ENCODE measurements at regions not wholly inside any gene's neighbourhood (a gene's known extent, or its start where the extent isn't known, plus 50 kb on each side); places are given as distances from the start of the nearest gene placed in this dataset.

DNA sequence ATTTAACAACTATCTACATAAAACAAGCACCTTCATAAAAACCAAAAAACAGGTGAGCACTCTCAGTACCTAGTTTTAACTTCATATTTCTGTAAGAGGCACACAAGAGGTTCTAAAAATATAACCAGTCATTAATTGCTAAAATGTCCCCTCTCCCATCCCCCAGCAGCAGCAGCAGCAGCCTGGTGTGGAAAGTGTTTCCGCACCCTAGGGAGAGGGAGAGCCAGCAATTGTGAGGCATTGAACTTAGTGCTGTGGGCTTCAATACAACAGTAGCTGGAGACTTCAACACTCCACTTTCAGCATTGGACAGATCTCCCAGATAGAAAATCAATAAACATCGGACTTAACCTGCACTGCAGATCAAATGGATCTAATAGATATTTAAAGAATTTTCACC lies 1158.5 kb downstream of the JRKL start:
- ChIA-PET CTCF (no interaction called here), POLR2A (interaction anchor here (0.6 kb wide), 1 partner anchor 496 kb away, joined by 3 read pairs; no protein-coding TSS in a partner anchor), RAD21 (ENCODE audit: unreplicated experiment) (no interaction called here), SMC1A (ENCODE audit: uncharacterized antibody, unreplicated experiment) (no interaction called here)
- Histone ChIP-seq H3K27me3 (replicated peaks in 1 of 2; ENCODE audit: control insufficient read depth in 2 of 2, insufficient read depth in 2 of 2, low read length in 1 of 2) (no peaks in the 10 kb centered on the region), H2AFZ (ENCODE audit: control insufficient read depth, low read depth, low read length) (no peak overlapping the region), H3K4me3 (no peak overlapping the region), H3K4me1 (ENCODE audit: control insufficient read depth, insufficient read depth, low read length) (no peaks in the 10 kb centered on the region), H3K79me2 (ENCODE audit: control insufficient read depth, insufficient read depth, low read length) (no peaks in the 10 kb centered on the region), H3K9ac (ENCODE audit: control insufficient read depth, insufficient read depth, low read length) (no peak overlapping the region), H3K4me2 (ENCODE audit: control insufficient read depth, insufficient read depth) (no peak overlapping the region), H3K27ac (ENCODE audit: control insufficient read depth, insufficient read depth) (no peak overlapping the region), H4K20me1 (ENCODE audit: control insufficient read depth, insufficient read depth) (no peaks in the 10 kb centered on the region), H3K9me3 (replicated peaks; ENCODE audit: control insufficient read depth, insufficient read depth, low read length) (no peaks in the 10 kb centered on the region), H3K36me3 (ENCODE audit: control insufficient read depth in 2 of 2, insufficient read depth in 2 of 2, low read length in 1 of 2) (no peaks in the 10 kb centered on the region)
- WGBS (ENCODE audit: insufficient coverage, insufficient replicate concordance, low lambda C conversion rate, missing lambda C conversion rate), result 60% methylated on average over 2 of the region's 2 CpGs
- BruUV-seq (replicated peaks), result no TSS peak
- FAIRE-seq, result no peak
- no peak for TF ChIP-seq MTA2 (IDR thresholded peaks at IDR 0.05; ENCODE audit: low read depth)
- no peak for TF ChIP-seq NR2F1 (conservative IDR thresholded peaks at IDR 0.05)
- intact Hi-C loops (cut with micrococcal nuclease; ENCODE audit: unreplicated experiment) (no loop called here), in situ Hi-C loops (cut with MboI) (no loop called here)
- no peak for ATAC-seq
- DNase-seq (ENCODE audit: low read depth, low spot score), result no peak

DNA sequence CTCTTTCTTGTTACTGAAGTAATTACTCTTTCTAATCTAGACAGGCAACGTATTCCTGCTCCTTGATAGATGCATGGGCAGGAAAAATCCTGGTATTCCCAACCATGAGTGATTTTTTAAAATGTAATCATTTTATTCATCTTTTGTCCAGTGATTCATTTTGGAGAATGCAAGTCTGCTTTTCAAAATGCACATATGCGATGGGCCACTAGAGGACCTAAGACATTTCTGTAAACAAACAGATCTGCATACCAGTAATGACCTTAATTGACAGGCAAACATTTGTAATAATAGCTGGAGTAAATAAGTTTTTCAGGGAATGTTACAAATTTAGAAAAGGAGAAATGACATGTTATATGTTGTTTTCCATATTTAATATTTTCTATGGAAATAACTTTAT lies 1167.6 kb downstream of the JRKL start:
- Histone ChIP-seq H3K27ac (ENCODE audit: control insufficient read depth, insufficient read depth) (no peak overlapping the region), H3K9ac (ENCODE audit: control insufficient read depth, insufficient read depth, low read length) (no peak overlapping the region), H3K9me3 (replicated peaks; ENCODE audit: control insufficient read depth, insufficient read depth, low read length) (no peaks in the 10 kb centered on the region), H4K20me1 (ENCODE audit: control insufficient read depth, insufficient read depth) (no peaks in the 10 kb centered on the region), H3K4me3 (no peak overlapping the region), H3K4me1 (ENCODE audit: control insufficient read depth, insufficient read depth, low read length) (no peaks in the 10 kb centered on the region), H3K79me2 (ENCODE audit: control insufficient read depth, insufficient read depth, low read length) (no peaks in the 10 kb centered on the region), H3K36me3 (ENCODE audit: control insufficient read depth in 2 of 2, insufficient read depth in 2 of 2, low read length in 1 of 2) (no peaks in the 10 kb centered on the region), H3K4me2 (ENCODE audit: control insufficient read depth, insufficient read depth) (no peak overlapping the region), H2AFZ (ENCODE audit: control insufficient read depth, low read depth, low read length) (no peak overlapping the region), H3K27me3 (replicated peaks in 1 of 2; ENCODE audit: control insufficient read depth in 2 of 2, insufficient read depth in 2 of 2, low read length in 1 of 2) (no peaks in the 10 kb centered on the region)
- no peak for FAIRE-seq
- no peak for ATAC-seq
- POLR2A ChIA-PET, result no interaction called here
- in situ Hi-C loops (cut with MboI), result no loop called here
- BruUV-seq (replicated peaks), result no TSS peak
- intact Hi-C loops (cut with micrococcal nuclease; ENCODE audit: unreplicated experiment), result no loop called here
- DNase-seq (ENCODE audit: low read depth, low spot score), result no peak
- RAD21 ChIA-PET (ENCODE audit: unreplicated experiment), result no interaction called here
- WGBS (ENCODE audit: insufficient coverage, insufficient replicate concordance, low lambda C conversion rate, missing lambda C conversion rate), result 17% methylated on average over 2 of the region's 2 CpGs
- SMC1A ChIA-PET (ENCODE audit: uncharacterized antibody, unreplicated experiment), result no interaction called here
- CTCF ChIA-PET, result no interaction called here
- TF ChIP-seq E4F1 (IDR thresholded peaks at IDR 0.05; ENCODE audit: borderline replicate concordance, partially characterized antibody) (no peak), ZBTB11 (CRISPR knock-in tag; IDR thresholded peaks at IDR 0.05) (no peak), ZBED1 (IDR thresholded peaks at IDR 0.05; ENCODE audit: borderline replicate concordance) (no peak), SREBF2 (IDR thresholded peaks at IDR 0.05; ENCODE audit: low read length) (no peak), EED (IDR thresholded peaks at IDR 0.05; ENCODE audit: low read depth) (no peak), IRF3 (IDR thresholded peaks at IDR 0.05) (no peak)
- TF ChIP-seq, protein P1, sequence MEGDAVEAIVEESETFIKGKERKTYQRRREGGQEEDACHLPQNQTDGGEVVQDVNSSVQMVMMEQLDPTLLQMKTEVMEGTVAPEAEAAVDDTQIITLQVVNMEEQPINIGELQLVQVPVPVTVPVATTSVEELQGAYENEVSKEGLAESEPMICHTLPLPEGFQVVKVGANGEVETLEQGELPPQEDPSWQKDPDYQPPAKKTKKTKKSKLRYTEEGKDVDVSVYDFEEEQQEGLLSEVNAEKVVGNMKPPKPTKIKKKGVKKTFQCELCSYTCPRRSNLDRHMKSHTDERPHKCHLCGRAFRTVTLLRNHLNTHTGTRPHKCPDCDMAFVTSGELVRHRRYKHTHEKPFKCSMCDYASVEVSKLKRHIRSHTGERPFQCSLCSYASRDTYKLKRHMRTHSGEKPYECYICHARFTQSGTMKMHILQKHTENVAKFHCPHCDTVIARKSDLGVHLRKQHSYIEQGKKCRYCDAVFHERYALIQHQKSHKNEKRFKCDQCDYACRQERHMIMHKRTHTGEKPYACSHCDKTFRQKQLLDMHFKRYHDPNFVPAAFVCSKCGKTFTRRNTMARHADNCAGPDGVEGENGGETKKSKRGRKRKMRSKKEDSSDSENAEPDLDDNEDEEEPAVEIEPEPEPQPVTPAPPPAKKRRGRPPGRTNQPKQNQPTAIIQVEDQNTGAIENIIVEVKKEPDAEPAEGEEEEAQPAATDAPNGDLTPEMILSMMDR (IDR thresholded peaks at IDR 0.05 in 2 of 3, conservative IDR thresholded peaks at IDR 0.05 in 1 of 3; ENCODE audit: control insufficient read depth in 2 of 3, extremely low read depth in 1 of 3, insufficient read depth in 1 of 3, low read depth in 3 of 3, low read length in 3 of 3), result no peak

Measured in GM12878 (cell line).